ENCODE measurements at regions not wholly inside any gene's neighbourhood (a gene's known extent, or its start where the extent isn't known, plus 50 kb on each side); places are given as distances from the start of the nearest gene placed in this dataset.

GRCh38 chr5:74404574-74405508 is 235.7 kb downstream of the ENC1 start:
- no peak overlapping the region for H3K27ac Mint-ChIP-seq
- no peaks in the 10 kb centered on the region for H3K9me3 Mint-ChIP-seq
- no peak for TF ChIP-seq EZH2 (IDR thresholded peaks at IDR 0.05; ENCODE audit: low read depth, unreplicated experiment)
- TF ChIP-seq ZNF331 (CRISPR knock-in tag; IDR thresholded peaks at IDR 0.05; ENCODE audit: low read depth), result no peak
- TF ChIP-seq CREB1 (CRISPR knock-in tag; IDR thresholded peaks at IDR 0.05; ENCODE audit: low read depth), result no peak
- no peak for TF ChIP-seq CTCF (conservative IDR thresholded peaks at IDR 0.05; ENCODE audit: low read depth in 2 of 2)
- TF ChIP-seq NANOG (IDR thresholded peaks at IDR 0.05; ENCODE audit: borderline replicate concordance), result no peak
- no peak for TF ChIP-seq ETS1 (IDR thresholded peaks at IDR 0.05)
- TF ChIP-seq REST (IDR thresholded peaks at IDR 0.05; ENCODE audit: unreplicated experiment), result no peak
- no peak for TF ChIP-seq ZNF462 (CRISPR knock-in tag; IDR thresholded peaks at IDR 0.05)
- no peak for TF ChIP-seq STAT1 (IDR thresholded peaks at IDR 0.05; ENCODE audit: unreplicated experiment)
- no peak for TF ChIP-seq POLR2AphosphoS5 (IDR thresholded peaks at IDR 0.05; ENCODE audit: low read depth)
- TF ChIP-seq ZNF114 (CRISPR knock-in tag; IDR thresholded peaks at IDR 0.05), result no peak
- no peak for TF ChIP-seq EZH2phosphoT487 (IDR thresholded peaks at IDR 0.05; ENCODE audit: unreplicated experiment)
- no peak for TF ChIP-seq JUNB (IDR thresholded peaks at IDR 0.05; ENCODE audit: unreplicated experiment)
- Histone ChIP-seq H3K4me2 (no peak overlapping the region), H3K27ac (ENCODE audit: low read depth) (no peak overlapping the region), H4K20me1 (replicated peaks; ENCODE audit: insufficient read depth) (no peaks in the 10 kb centered on the region), H3K4me1 (ENCODE audit: insufficient read depth) (no peaks in the 10 kb centered on the region), H3K4me3 (no peak overlapping the region), H3K27me3 (ENCODE audit: insufficient read depth) (no peaks in the 10 kb centered on the region), H2AFZ (no peak overlapping the region), H3K79me2 (replicated peaks; ENCODE audit: insufficient read depth) (no peaks in the 10 kb centered on the region), H3K36me3 (ENCODE audit: insufficient read depth) (no peaks in the 10 kb centered on the region), H3F3A (replicated peaks; ENCODE audit: low read depth) (no peaks in the 10 kb centered on the region), H3K9me2 (ENCODE audit: insufficient read depth) (0 out of 2 replicates have a peak, but pooled peaks cover 3% of the 10 kb centered on the region)
- no peak for DNase-seq (ENCODE audit: low spot score)
- no peaks in the 10 kb centered on the region for H3K36me3 Mint-ChIP-seq (ENCODE audit: low read depth)
- H3K4me1 Mint-ChIP-seq, result no peaks in the 10 kb centered on the region
- no peak for ATAC-seq
- H3K4me3 Mint-ChIP-seq, result no peak overlapping the region
- peaks cover 2% of the 10 kb centered on the region for H3K27me3 Mint-ChIP-seq (ENCODE audit: insufficient read depth, low read depth, poor library complexity)

Data from GM23338 (cell line).